A549 (cell line): ENCODE measurements at regions not wholly inside any gene's neighbourhood (a gene's known extent, or its start where the extent isn't known, plus 50 kb on each side); places are given as distances from the start of the nearest gene placed in this dataset.

Experiments used
- ATAC-seq, 2 experiments: fragments of 200-7000 bp in 1 of 2; fragments of >200 bp in 1 of 2; cut with Nextera tagmentation in 1 of 2; cut with Tn5 transposase in 1 of 2; 3 replicates each; pipeline versions ENCODE4 v1.8.0 to v1.9.1; 2018 to 2020; ENCODE audit warnings: mild to moderate bottlenecking in 1 of 2, moderate library complexity in 1 of 2
- CTCF ChIA-PET: fragments of 300-600 bp; sonication (Branson Sonifier 250); formaldehyde crosslinking; extraction: SDS; loops from one replicate; lab custom pipeline; 2021; ENCODE audit warnings: antibody characterized with exemption, inconsistent platforms; lab: Yijun Ruan, JAX
- POLR2A ChIA-PET: fragments of 350-600 bp; formaldehyde crosslinking; extraction: SDS; loops from one replicate; lab custom pipeline; 2021; ENCODE audit warnings: antibody characterized with exemption, inconsistent platforms; lab: Yijun Ruan, JAX
- DNase-seq, 2 experiments: peaks; one replicate each; pipeline versions ENCODE4 v3.0.0 to v3.0.0-alpha.2; 2011 to 2016; ENCODE audit warnings: low read depth in 1 of 2, low spot score in 1 of 2
- FAIRE-seq: peaks from 2 replicates; lab custom pipeline; 2011; peaks lifted over from hg19 to GRCh38; lab: Jason Lieb, UNC
- H3K27ac ChIP-seq, 2 experiments: fragments of >200 bp; sonication (Bioruptor Twin); formaldehyde crosslinking; 3 replicates each; pipeline ENCODE4 v1.5.1; 2016 to 2017
- H3K4me1 ChIP-seq: fragments of >200 bp; sonication (Bioruptor Twin); formaldehyde crosslinking; 3 replicates; pipeline ENCODE4 v1.6.1; 2016
- H3K4me2 ChIP-seq: fragments of >200 bp; sonication (Bioruptor Twin); formaldehyde crosslinking; 3 replicates; pipeline ENCODE4 v1.6.1; 2016
- H3K4me3 ChIP-seq: fragments of >200 bp; sonication (Bioruptor Twin); formaldehyde crosslinking; 3 replicates; pipeline ENCODE4 v1.5.1; 2016
- H3K9me3 ChIP-seq: fragments of >200 bp; sonication (Bioruptor Twin); formaldehyde crosslinking; 3 replicates; pipeline ENCODE4 v1.6.1; 2016
- ATOH8 ChIP-seq: fragments of 250-450 bp; sonication (Bioruptor Pico); IDR thresholded peaks from 2 replicates; pipeline ENCODE4 v1.5.0; 2020; ENCODE audit warnings: low read depth, mild to moderate bottlenecking, moderate library complexity
- CTCF ChIP-seq: fragments of >200 bp; sonication (Bioruptor Twin); formaldehyde crosslinking; IDR thresholded peaks from 3 replicates; pipeline ENCODE4 v1.5.1; 2016
- ELK1 ChIP-seq: fragments of 150-350 bp; IDR thresholded peaks from 2 replicates; pipeline ENCODE4 v1.6.1; 2014; ENCODE audit warnings: low read depth, mild to moderate bottlenecking, low read length
- FOSL2 ChIP-seq, 2 experiments: fragments of 450-650 bp in 1 of 2; fragments of >200 bp in 1 of 2; sonication (Bioruptor Twin) in 1 of 2; formaldehyde crosslinking; IDR thresholded peaks; 2 replicates each; pipeline versions ENCODE4 v1.5.0 to v1.6.1; 2016 to 2020; ENCODE audit warnings: mild to moderate bottlenecking in 1 of 2, moderate library complexity in 1 of 2
- GATA3 ChIP-seq: IDR thresholded peaks from 2 replicates; pipeline ENCODE4 v1.6.1; 2012; ENCODE audit warnings: borderline replicate concordance
- HMGXB4 ChIP-seq: fragments of 250-450 bp; sonication (Bioruptor Pico); IDR thresholded peaks from 2 replicates; pipeline ENCODE4 v1.5.0; 2021; ENCODE audit warnings: mild to moderate bottlenecking, moderate library complexity, borderline replicate concordance
- HOXB13 ChIP-seq: fragments of 250-450 bp; sonication (Bioruptor Pico); IDR thresholded peaks from 2 replicates; pipeline ENCODE4 v1.5.0; 2020; ENCODE audit warnings: low read depth, mild to moderate bottlenecking, moderate library complexity
- KDM5A ChIP-seq: fragments of 200-600 bp; sonication (generic); IDR thresholded peaks from 2 replicates; pipeline ENCODE4 v1.6.1; 2016; ENCODE audit warnings: antibody characterized with exemption, mild to moderate bottlenecking
- MAFK ChIP-seq: fragments of 450-650 bp; IDR thresholded peaks from 2 replicates; pipeline ENCODE4 v1.6.1; 2014; ENCODE audit not compliant: partially characterized antibody
- POLR2A ChIP-seq: IDR thresholded peaks from 2 replicates; pipeline ENCODE4 v1.6.1; 2012; ENCODE audit warnings: mild to moderate bottlenecking, low read length
- RAD21 ChIP-seq, 2 experiments: fragments of >200 bp in 1 of 2; sonication (Bioruptor Twin) in 1 of 2; formaldehyde crosslinking in 1 of 2; IDR thresholded peaks in 1 of 2; conservative IDR thresholded peaks in 1 of 2; 2 replicates in 1 of 2; 3 replicates in 1 of 2; pipeline ENCODE4 v1.6.1; 2012 to 2018; ENCODE audit warnings: inconsistent platforms in 1 of 2
- RARB ChIP-seq: fragments of 250-450 bp; sonication (Bioruptor Pico); IDR thresholded peaks from 2 replicates; pipeline ENCODE4 v1.8.0; 2021; ENCODE audit warnings: mild to moderate bottlenecking, moderate library complexity
- RCOR1 ChIP-seq: fragments of 150-350 bp; IDR thresholded peaks from 2 replicates; pipeline ENCODE4 v1.6.1; 2014; ENCODE audit warnings: antibody characterized with exemption, low read length, low read depth
- REST ChIP-seq: fragments of 200-600 bp; sonication (generic); IDR thresholded peaks from 2 replicates; pipeline ENCODE4 v1.6.1; 2016; ENCODE audit warnings: antibody characterized with exemption, mild to moderate bottlenecking, moderate library complexity
- SMC3 ChIP-seq: fragments of >200 bp; sonication (Bioruptor Twin); formaldehyde crosslinking; IDR thresholded peaks from 3 replicates; pipeline ENCODE4 v1.6.1; 2018; ENCODE audit warnings: inconsistent platforms
- WGBS: methylation state at CpG from one replicate; pipeline ENCODE4 v1.1.6; 2017; ENCODE audit errors: missing lambda C conversion rate; 5-methylcytosine and 5-hydroxymethylcytosine counted together

- TF ChIP-seq GATA3 = no peak
- no peak for TF ChIP-seq HOXB13 (CRISPR knock-in tag)
These were observed 180.7 kb upstream of the LMCD1 start (continued) for GRCh38 chr3:8320711-8321458.

- CTCF ChIA-PET = interaction anchor here (0.5 to 5.0 kb wide), 10 partner anchors 13 to 474 kb away, joined by 3 to 45 read pairs (median 4); no protein-coding TSS in a partner anchor
- peak; percentile 25 to 55 for DNase-seq
- no peak for FAIRE-seq
- 0 out of 3 replicates have a peak, but pooled peaks cover 7% of the 10 kb centered on the region for H3K4me1 ChIP-seq
- POLR2A ChIA-PET = no interaction called here
- no peak overlapping the region for H3K27ac ChIP-seq
- no peak overlapping the region for H3K4me3 ChIP-seq
- TF ChIP-seq ATOH8 (CRISPR knock-in tag) (no peak), CTCF (peak; percentile 52), RARB (CRISPR knock-in tag) (no peak), SMC3 (peak; percentile 56; the same call in 2 of the 3 replicates), KDM5A (no peak), MAFK (no peak), POLR2A (no peak), FOSL2 (IDR thresholded peaks at IDR 0.05) (no peak), FOSL2 (CRISPR knock-in tag; IDR thresholded peaks at IDR 0.05) (no peak), RAD21 (conservative IDR thresholded peaks at IDR 0.05 in 1 of 2, IDR thresholded peaks at IDR 0.05 in 1 of 2) (peak; percentile 52 to 77), REST (no peak), ELK1 (no peak), RCOR1 (no peak), HMGXB4 (CRISPR knock-in tag) (no peak)
- peak; percentile 97 to 100 for ATAC-seq
- whole genome bisulfite sequencing = 10% methylated on average over 3 of the region's 3 CpGs
- no peak overlapping the region for H3K4me2 ChIP-seq
- no peaks in the 10 kb centered on the region for H3K9me3 ChIP-seq
These were observed 176.9 kb upstream of the LMCD1 start for GRCh38 chr3:8324747-8325146.
